CD4-positive, alpha-beta T cell treated with Interleukin-2 at 100 ng/mL for 4 hours (primary cell): ENCODE measurements at regions not wholly inside any gene's neighbourhood (a gene's known extent, or its start where the extent isn't known, plus 50 kb on each side); places are given as distances from the start of the nearest gene placed in this dataset.
"Not testable (repeated sequence)": the region's sequence is repeated elsewhere in the genome, so short reads cannot be mapped to it uniquely, and the experiment has no call there.

Source experiments
- DNase-seq: peaks from one replicate; pipeline ENCODE4 v3.0.0-alpha.2; 2020; ENCODE audit warnings: low spot score

DNA sequence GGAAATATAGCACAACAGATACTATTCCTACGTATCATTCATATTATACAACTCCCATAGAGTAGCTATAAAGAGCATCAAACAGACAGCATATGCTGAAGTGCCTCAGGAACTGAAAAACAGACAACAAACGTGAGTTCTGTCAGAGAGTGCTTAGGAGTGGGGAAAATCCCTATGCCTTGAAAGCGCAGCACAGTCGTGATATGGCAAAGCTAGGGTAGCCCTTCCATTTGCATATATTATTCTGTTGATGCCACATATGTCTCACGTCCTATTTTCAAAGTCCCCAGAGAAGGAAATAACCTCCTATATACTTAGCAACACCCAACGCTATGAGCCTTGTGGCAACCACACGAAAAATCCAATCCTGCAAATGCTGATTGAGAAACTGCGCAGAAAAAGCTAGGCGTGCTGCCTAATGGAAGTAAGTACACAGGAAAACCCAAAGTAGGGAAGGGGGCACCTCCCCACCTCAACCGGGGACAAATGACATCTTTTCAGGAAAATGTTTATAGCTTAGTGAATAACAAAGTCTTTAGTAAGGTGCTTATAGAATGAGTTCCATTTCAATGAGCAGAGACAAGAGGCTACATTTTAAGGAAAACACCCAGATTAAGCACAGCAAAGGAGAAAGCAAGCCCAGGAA is 105.1 kb downstream of the MED10 start:
- no peak for DNase-seq

DNA sequence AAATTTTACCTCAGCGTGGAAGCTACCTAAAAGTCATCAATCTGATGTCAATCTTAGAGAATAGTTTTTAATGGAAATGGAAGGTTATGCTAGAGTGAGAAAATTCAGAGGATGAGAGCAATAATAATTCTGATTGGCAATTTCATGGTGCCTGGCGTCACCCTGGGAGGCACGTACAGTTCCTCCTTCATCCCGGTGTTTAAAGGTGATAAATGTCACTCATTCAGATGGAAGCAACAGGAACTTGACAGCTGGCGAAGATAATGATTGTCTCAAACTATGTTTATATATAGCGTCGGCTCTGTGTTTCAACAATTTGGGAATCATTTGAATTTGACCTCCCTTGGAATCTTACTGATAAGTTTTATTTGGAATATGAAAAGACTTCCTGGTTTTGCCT is 108.4 kb downstream of the MED10 start:
- no peak for DNase-seq

DNA sequence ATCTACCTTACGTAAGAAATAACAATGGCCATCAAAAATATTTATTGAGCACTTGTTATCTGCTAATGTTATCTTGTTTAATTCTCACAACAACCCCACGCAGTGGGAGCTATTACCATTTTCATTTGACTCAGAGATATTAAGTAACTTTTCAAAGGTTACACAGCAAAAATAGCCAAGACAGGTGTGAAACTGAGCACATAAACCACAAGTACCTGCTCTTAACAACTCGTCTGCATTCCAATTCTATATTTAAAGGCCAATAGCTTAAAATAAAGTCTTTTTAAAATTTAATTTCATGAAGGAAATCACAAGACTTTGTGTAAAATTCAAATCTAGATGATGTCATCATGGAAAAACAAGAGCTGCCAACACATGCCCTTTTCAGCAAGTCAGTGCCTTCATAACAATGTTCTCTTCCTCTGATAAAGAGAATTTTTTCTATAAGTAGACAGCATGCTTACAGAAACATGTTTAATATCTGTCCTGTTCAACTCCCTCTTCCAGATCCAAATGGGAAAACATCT is 111.6 kb downstream of the MED10 start:
- DNase-seq = no peak

DNA sequence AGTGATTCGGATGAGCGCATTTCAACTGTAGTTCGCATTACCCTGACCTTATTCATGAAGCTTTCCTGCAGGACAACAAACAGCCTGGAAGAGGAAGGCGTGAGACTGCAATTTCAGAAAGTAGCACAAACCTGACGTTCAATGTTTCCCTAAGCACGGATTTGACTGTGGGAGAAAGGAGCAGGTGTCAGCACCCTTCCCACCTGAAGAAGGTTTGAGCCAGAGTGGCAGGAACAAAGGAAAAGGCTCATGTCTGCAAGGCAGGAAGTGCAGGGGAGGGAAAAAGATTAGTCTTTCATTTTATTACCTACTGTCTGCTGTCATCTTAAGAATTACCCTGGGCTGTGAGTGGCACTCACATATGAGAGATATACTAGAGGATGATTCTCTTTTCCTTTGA is 114.0 kb downstream of the MED10 start:
- no peak for DNase-seq

DNA sequence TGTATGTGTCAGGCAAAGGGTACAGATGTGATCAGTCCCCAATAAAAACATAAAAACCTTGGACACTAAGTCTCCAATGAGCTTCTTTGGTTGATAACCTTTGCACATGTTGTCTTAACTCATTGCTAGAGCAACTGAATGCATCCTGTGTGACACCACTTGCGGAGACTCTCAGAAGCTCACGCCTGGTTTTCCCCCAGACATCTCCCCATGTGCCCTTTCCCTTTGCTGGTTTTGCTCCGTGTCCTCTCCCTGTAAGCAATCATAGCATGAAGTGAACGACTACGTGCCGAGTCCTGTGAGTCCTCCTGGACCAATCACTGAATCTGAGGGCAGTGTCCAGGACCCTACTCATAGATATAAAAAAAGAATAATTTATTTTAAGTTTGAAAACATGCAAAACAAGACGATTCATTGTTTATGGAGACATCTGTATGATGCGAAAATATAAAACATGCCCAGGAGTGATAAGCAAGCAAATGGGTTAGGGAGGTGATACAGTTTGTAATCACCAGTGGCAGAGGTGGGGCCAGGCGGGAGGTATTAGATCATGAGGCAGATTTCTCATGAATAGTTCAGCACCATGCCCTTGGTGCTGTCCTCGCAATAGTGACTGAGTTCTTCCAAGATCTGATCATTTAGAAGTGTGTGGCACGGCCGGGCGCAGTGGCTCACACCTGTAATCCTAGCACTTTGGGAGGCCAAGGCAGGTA is 115.5 kb downstream of the MED10 start:
- no peak for DNase-seq

DNA sequence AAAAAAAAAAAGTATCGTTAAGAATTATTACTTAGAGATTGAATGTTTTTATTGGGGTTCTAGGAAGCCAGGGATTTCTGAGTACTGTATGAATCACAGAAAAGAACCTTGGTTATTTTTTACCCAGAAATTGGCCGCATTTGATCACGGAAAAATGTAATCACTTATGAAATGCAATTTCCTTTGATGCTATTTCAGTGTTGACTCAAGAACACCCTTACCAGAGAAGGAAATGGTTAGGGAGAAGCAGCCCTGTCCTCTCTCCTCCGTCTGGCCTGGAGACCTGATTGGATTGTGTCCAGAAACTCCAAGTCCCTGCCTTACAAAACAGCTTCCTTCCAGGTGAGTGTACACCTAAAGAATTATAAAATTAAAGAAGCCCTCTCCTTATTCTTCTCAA is 116.7 kb downstream of the MED10 start:
- no peak for DNase-seq

DNA sequence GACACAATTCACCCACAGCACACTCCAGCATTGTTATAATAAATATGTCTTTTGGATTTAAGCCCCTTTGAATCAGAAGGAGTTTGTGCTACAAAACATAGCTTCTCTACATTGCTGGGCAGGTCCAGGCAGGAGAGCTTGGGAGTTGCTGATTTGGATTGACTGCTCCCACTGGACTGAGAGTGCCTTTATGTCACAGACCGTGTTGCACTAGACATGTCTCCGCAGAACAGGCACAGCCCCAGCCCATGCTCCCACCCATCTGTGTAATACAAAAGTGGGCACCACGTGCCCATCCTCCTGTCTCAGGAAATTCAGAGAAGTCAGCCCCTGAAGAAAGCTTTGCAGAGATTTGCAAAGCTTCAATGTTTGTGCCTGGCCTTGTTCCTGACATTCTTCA is 117.1 kb downstream of the MED10 start:
- no peak for DNase-seq

DNA sequence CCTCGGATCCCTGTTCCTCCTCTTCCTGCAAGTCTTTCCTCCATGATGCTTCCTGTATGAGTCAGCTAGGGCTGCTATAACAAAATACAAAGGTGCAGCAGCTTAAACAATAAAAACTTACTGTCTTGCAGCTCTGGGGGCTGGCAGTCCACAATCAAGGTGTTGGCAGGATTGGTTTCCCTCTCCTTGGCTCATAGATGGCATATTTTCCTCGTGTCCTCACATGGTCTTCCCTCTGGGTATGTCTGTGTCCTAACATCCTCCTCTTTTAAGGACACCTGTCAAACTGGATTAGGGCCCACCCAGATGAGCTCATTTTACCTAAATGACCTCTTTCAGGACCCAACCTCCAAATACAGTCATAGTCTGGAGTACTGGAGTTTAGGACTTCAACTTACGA is 117.5 kb downstream of the MED10 start:
- DNase-seq = no peak

DNA sequence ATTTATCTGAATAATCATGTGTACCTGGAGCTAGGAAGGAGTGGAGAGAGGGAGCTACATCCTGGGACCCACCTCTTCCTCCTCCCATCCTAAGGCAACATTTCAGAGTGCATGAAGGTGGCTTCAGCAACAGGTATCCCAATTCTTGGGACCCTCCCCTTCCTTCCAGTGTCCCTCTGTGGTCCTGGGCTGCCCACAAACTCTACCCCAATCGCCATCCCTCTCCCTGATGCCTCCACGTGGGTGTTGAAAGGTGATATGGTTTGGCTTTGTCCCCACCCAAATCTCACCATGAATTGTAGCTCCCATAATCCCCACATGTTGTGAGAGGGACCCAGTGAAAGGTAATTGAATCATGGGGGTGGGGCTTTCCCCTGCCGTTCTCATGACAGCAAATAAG is 121.4 kb downstream of the MED10 start:
- DNase-seq = no peak

DNA sequence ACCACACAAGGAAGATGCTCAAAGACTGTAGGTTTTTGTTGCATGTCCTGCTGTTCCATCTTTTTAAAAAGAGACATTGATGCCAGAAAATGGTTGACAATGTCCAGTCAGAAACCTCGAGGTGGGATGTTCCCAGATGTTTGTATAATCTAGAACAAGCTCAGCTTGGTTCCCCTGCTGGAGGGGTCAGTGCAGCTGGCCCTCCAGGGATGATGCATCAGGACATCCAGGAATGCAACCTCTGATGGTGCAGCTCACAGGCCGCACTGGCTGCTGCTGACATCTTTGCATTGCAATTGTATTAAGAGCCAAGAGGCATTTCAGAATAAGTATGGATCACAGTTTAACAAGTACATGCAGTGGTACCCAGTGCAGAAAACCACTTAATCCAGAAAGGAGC is 122.4 kb downstream of the MED10 start:
- DNase-seq = no peak

DNA sequence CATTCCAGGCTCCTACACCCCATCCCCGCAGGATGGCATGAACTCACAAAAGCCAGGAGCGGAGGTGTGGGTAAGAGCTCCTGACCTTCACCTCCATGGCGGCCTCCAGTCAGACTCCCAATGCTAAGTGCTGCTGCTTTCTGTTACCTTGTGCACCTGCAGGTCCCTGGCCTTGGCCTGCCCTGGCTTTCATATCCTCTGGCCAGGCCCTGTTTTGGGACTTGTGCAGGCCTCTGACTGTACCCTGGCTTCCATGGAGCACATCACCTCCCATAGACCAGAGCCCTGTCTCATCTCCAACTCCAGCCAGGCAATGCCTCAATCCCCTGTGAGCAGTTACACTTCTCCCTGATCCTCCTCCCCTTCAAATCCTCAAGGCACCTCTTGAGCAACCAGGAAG is 124.5 kb downstream of the MED10 start:
- DNase-seq = no peak

DNA sequence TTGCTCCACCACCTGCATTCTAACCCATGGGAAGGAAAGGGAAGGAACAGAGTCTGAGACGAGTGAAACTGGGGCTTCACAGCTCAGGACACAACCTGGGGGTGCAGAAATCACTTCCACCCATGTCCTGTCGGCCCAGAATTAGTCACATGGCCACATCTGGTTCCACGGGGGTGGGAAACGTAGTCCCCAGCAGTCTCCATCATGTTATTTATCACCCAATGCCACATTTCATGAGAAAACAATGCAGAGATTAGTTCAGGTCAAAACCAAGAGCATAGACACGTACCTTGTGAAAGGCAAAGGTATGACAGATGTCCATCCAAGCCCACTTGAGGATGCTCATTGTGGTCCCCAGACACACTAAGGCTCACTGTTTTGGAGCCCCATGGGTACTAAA is 125.1 kb downstream of the MED10 start:
- DNase-seq = no peak

DNA sequence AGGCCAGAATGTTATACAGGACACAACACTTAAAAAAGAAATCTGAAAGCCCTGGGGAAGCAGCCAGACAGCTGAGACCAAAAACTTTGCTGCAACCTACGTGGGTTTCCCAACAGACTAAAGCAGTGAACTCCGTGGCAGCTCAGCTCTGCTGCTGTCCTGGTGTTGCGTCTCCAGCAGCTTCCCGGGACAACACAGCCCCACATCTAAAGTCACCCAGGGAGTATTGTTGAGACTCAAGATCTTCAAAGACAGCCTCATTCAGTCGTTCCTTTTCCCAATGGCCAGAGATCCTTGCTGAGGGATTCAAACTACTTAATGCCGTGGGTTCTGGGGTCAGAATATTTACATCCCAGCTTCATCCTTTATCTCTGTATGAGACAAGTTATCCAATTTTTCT is 125.8 kb downstream of the MED10 start:
- DNase-seq = no peak

DNA sequence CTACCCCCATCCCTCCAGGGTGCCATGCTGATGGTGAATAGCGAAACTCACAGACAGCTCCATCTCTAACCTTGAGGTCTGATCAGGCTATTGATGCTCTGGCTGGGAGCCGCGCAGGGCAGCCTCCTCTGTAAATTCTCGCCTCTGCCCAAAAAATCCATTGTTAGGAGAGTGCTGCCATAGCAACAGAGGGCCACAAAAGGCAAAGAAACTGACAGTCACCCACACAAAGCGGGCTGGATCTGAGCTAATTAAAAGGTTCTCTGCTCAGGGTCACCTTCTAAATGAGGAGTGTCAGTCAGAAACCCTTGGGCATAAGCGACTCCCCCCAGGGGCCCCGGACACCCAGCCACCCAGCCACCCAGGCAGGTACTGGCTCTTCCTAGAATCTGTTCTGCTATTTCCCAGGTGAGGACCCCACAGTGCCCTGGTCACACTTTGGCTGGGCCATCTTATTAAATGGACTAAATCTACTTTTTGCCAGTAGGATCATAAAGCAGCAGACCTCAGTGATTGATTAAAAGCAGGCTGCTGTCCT is 126.7 kb downstream of the MED10 start:
- no peak for DNase-seq

DNA sequence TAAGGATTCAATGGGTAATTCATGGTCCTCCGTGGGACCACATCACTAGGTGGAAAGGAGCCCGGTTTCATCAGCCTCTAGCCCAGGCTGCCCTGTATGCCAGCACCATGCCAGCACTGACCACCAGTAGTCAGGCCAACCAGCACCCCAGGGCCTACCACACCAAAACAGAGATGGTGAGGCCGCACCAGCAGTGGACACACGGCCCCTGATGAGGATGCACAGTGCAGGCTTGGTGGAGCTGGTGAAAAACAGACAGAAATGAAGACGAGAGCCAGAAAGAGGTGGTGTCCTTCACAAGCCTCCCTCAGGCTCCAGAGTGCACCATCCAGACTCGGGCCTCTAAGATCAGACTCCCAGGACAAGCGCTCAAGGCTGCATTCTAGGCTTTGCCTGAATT is 128.2 kb downstream of the MED10 start:
- no peak for DNase-seq

DNA sequence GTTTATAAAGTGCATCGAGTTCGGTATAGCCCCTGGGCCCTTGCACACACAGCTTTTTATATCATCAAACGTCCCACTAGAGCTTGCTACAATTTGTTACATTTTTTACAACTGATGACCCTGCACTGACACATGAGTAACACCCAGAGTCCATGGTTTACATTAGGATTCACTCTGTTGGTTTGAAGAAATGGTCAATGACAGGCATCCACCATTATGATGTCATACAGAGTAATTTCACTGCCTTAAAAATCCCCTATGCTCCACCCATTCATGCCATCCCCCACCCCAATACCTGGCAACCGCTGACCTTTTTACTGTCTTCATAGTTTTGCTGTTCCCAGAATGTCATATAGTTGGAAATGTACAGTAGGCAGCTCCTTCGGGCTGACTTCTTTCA is 130.2 kb downstream of the MED10 start:
- DNase-seq = no peak

DNA sequence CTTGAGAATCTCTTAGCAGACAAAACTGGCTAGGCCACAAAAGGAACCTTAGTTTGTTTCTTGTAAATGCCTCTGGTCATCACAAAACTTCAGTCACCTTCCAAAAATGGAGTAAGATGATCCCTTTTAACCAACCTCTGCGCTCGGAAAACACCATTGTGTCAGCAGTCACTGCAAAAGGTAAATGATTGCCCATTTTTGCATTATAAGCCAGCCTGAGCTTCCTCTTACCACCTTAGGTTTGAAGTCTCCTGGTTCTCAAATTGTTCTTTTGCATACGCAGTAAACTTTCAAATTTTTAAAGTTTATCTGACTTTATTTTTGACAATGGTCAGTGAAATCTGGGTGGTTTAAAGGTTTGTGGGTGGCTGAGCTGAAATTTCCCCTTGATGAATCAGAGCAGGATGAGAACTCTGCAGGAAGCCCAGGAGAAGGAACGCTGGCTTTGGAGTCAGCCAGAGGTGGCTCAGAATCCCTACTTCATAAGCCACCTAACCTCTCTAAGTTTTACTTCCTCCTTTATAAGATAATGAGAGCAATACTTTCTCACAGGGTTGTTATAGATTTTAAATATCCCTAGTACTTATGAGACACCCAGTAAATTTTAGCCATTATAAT is 131.4 kb downstream of the MED10 start:
- no peak for DNase-seq

DNA sequence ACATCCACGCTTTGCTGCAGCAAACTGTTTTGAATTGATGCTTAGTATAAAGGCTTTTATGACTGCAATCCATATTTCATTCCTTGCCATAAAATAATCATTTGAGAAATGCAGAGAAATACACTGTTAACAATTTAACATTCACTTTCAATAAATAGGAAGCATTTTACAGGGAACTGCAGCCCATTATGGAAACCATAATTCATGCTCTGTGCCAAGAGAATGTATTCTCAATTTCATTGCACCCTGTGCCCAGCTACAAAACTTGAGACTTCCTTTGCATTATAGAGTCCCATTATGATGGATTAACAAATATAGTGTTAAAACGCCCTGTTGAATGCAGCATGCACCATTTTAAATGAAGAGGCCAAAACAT is 134.0 kb downstream of the MED10 start:
- DNase-seq = no peak

DNA sequence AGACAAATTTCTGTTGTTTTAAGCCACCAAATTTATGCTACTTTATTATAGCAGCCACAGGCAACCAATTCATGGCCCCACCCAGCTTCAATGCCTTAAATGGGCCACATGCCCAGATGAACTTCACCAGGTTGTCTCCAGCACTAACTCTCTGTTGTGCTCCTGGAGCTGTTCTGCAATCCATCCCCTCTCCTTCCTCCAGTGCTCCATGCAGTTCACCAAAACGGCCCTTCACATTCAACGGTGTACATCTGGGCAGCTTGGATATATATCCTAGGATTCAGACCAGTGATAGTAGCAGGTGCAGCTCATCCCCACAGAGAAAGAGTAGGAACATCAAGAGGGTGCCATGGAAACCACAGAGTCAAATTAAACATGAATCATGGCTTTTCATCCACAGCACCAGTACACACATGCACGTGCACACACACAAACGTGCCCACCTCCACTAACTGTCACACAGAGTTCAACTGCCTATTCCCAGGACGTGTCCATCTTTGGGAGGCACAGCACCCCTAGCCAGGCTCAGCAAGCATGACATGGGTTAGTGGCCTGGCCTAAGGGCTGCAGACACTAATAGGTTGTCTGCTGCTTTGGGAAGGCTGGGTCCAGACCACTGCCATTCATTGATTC is 134.5 kb downstream of the MED10 start:
- DNase-seq = no peak

DNA sequence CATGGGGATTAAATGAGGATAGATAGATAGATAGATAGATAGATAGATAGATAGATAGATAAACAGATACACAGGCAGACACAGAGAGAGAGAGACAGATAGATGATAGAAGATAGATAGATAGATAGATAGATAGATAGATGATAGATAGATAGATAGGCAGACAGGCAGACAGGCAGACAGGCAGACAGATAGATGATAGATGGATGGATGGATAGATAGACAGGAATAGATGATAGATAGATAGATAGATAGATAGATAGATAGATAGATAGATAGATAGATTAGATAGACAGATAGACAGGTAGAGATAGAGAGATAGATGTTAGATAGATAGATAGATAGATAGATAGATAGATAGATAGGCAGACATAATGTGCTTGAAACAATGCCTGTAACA is 137.3 kb downstream of the MED10 start:
- not testable (repeated sequence) for DNase-seq

DNA sequence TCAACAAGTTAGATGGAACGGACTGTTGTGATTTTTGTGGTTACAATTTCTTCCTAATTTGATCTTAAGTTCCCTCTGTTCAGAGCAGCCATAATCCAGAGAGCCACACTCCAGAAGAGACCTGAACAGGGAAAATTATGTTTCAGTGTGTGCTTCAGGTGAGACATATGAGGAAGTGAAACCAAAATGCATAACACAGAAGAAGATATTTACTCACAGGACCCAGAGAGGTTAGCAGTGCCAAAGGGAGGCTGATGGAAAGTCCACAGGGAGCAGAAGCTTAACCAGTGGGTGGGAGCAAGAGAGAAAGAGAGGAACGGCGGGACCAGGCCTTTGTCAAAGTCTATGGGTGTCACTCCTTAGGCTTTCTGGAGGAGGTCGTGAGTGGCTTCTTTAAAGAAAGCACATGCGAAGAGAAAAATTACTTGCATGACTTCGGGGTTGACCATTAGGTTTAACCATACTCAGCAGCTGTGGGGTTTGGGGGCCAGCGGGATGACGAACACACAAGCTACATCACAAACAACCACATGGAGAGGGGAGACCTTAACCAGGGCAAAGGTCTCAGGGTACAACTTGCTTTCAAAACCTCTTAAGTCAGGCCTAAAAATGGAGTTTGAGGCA is 141.4 kb downstream of the MED10 start:
- DNase-seq = no peak

DNA sequence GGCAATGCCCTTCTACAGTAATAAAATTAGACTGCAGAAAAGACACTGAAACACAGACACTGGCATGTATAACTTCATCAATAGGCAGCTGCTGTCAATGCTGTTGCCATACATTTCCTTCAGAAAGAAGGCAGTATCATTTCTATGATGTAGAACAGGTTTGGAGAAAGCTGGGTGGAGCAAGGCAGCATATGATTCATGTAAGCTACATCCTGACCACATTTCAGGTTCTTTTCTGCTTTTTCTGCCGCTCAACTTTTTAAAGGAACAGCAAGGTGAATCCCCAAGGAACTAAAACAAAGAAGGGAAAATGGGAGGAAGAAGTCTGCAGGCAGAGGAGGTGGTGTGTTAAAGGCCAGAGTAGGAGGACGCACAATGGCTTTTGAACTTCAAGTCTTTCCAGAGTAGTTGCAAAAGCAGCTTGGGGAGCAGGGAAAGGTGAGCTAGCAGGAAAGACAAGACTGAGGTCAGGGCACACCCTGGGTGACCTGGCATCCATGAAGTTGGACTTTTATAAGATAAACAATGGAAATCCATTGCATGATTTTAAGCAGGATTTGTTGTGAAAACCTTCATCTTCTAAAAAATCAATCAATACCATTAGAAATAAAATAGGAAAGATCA is 142.1 kb downstream of the MED10 start:
- no peak for DNase-seq
